HG02798 (cell line): ENCODE measurements at regions not wholly inside any gene's neighbourhood (a gene's known extent, or its start where the extent isn't known, plus 50 kb on each side); places are given as distances from the start of the nearest gene placed in this dataset.

Source experiments
- ATAC-seq: cut with Tn5 transposase; IDR thresholded peaks from one replicate; pipeline ENCODE4 v1.9.1; 2021; ENCODE audit warnings: mild to moderate bottlenecking; ENCODE audit not compliant: unreplicated experiment, poor library complexity

GRCh38 chr16:60328152-60328551 is 1594.0 kb upstream of the GOT2 start:
- no peak for ATAC-seq

- ATAC-seq = no peak
Measured at GRCh38 chr16:60318486-60318885, 1584.4 kb upstream of the GOT2 start.

- ATAC-seq = no peak
Measured at GRCh38 chr16:60310846-60311445, 1576.8 kb upstream of the GOT2 start.

GRCh38 chr16:60304720-60305119 is 1570.6 kb upstream of the GOT2 start:
- no peak for ATAC-seq

GRCh38 chr16:60304066-60304465 is 1570.0 kb upstream of the GOT2 start:
- no peak for ATAC-seq

- no peak for ATAC-seq
Measured at GRCh38 chr16:60302676-60303075, 1568.6 kb upstream of the GOT2 start.

- no peak for ATAC-seq
Measured at GRCh38 chr16:60302261-60302660, 1568.1 kb upstream of the GOT2 start.

GRCh38 chr16:60299241-60299776 is 1565.2 kb upstream of the GOT2 start:
- no peak for ATAC-seq

GRCh38 chr16:60295451-60295850 is 1561.3 kb upstream of the GOT2 start:
- no peak for ATAC-seq

- ATAC-seq = no peak
Measured at GRCh38 chr16:60285794-60286193, 1551.7 kb upstream of the GOT2 start.

- ATAC-seq = no peak
Measured at GRCh38 chr16:60279061-60279665, 1545.0 kb upstream of the GOT2 start.

GRCh38 chr16:60274431-60275019 is 1540.4 kb upstream of the GOT2 start:
- no peak for ATAC-seq

- ATAC-seq = no peak
Measured at GRCh38 chr16:60271781-60272180, 1537.7 kb upstream of the GOT2 start.

- ATAC-seq = no peak
Measured at GRCh38 chr16:60271025-60271771, 1537.1 kb upstream of the GOT2 start.

GRCh38 chr16:60261425-60261824 is 1527.3 kb upstream of the GOT2 start:
- no peak for ATAC-seq

GRCh38 chr16:60259956-60260355 is 1525.8 kb upstream of the GOT2 start:
- ATAC-seq = no peak

- ATAC-seq = no peak
Measured at GRCh38 chr16:60246086-60246485, 1512.0 kb upstream of the GOT2 start.

GRCh38 chr16:60241671-60242070 is 1507.6 kb upstream of the GOT2 start:
- ATAC-seq = no peak

- no peak for ATAC-seq
Measured at GRCh38 chr16:60230666-60231065, 1496.5 kb upstream of the GOT2 start.

- ATAC-seq = no peak
Measured at GRCh38 chr16:60225541-60225940, 1491.4 kb upstream of the GOT2 start.

- no peak for ATAC-seq
Measured at GRCh38 chr16:60217787-60218186, 1483.7 kb upstream of the GOT2 start.
